ENCODE measurements at regions not wholly inside any gene's neighbourhood (a gene's known extent, or its start where the extent isn't known, plus 50 kb on each side); places are given as distances from the start of the nearest gene placed in this dataset.

GRCh38 chr2:234719116-234719716 is 222.3 kb upstream of the ARL4C start (continued):
- TF ChIP-seq BCL11A (IDR thresholded peaks at IDR 0.05; ENCODE audit: low read depth in 2 of 2, low read length in 2 of 2) (no peak), SIN3A (conservative IDR thresholded peaks at IDR 0.05 in 1 of 2, IDR thresholded peaks at IDR 0.05 in 1 of 2; ENCODE audit: low read depth in 1 of 2, low read length in 2 of 2) (no peak), SP4 (IDR thresholded peaks at IDR 0.05; ENCODE audit: low read length) (no peak)
